MCF 10A (cell line): ENCODE measurements at regions not wholly inside any gene's neighbourhood (a gene's known extent, or its start where the extent isn't known, plus 50 kb on each side); places are given as distances from the start of the nearest gene placed in this dataset.

Source experiments
- BruUV-seq: library from RNA; stranded (reverse); fragments of 400-500 nt; replicated peaks from 2 replicates; lab custom pipeline; 2021; lab: Mats Ljungman, UMichigan
- CTCF ChIA-PET: fragments of 300-600 bp; sonication (Branson Sonifier 250); formaldehyde crosslinking; extraction: SDS; loops from one replicate; lab custom pipeline; 2021; ENCODE audit warnings: antibody characterized with exemption, inconsistent platforms; lab: Yijun Ruan, JAX
- POLR2A ChIA-PET: fragments of 300-600, 350-650 bp; sonication (Branson Sonifier 250); formaldehyde crosslinking; extraction: SDS; loops from one replicate; lab custom pipeline; 2020; ENCODE audit warnings: antibody characterized with exemption, inconsistent platforms; lab: Yijun Ruan, JAX
- DNase-seq: peaks from one replicate; pipeline ENCODE4 v3.0.0-alpha.2; 2018; ENCODE audit not compliant: unreplicated experiment
- H3K27ac Mint-ChIP-seq: one replicate; pipeline ENCODE4 v1.8.0; 2022; ENCODE audit warnings: mild to moderate bottlenecking, low read depth, mixed read lengths; ENCODE audit not compliant: unreplicated experiment
- H3K27me3 Mint-ChIP-seq: one replicate; pipeline ENCODE4 v1.8.0; 2022; ENCODE audit warnings: mixed read lengths; ENCODE audit not compliant: insufficient read depth, unreplicated experiment
- H3K36me3 Mint-ChIP-seq: one replicate; pipeline ENCODE4 v1.8.0; 2022; ENCODE audit warnings: mild to moderate bottlenecking, moderate library complexity, mixed read lengths; ENCODE audit not compliant: insufficient read depth, unreplicated experiment
- H3K4me1 Mint-ChIP-seq: one replicate; pipeline ENCODE4 v1.8.0; 2022; ENCODE audit warnings: mixed read lengths; ENCODE audit not compliant: insufficient read depth, unreplicated experiment
- H3K4me3 Mint-ChIP-seq: one replicate; pipeline ENCODE4 v1.8.0; 2022; ENCODE audit warnings: mild to moderate bottlenecking, moderate library complexity, mixed read lengths; ENCODE audit not compliant: unreplicated experiment
- H3K9me3 Mint-ChIP-seq: one replicate; pipeline ENCODE4 v1.8.0; 2022; ENCODE audit warnings: mixed read lengths; ENCODE audit not compliant: unreplicated experiment
- intact Hi-C: fragments of 100-400 bp; cut with micrococcal nuclease; formaldehyde crosslinking; loops from 2 replicates; pipeline ENCODE4 v1.14.1; 2022
- TF ChIP-seq, protein P1 (sequence below): fragments of 200-600 bp; IDR thresholded peaks from one replicate; pipeline ENCODE4 v1.8.0; 2022; ENCODE audit warnings: antibody characterized with exemption, mild to moderate bottlenecking; ENCODE audit not compliant: unreplicated experiment

DNA sequence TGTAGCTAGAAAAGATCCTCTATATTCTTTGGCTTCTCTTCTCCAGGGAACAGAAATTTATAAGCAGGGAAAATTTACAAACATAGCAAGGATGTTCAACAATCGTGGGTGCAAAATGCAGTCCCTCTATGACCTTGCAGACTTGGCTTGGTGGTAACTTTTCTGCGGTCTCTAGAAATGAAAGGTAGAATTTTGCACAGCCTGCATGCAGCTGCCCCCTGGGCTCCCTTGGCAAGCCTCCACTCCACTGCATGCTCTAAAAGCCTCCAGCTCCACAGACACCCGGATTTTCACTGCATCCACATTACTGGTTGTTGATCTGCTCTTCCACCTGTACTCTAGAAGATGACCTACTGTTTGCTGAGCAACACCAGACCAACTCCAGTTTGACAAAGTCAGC is 236.5 kb upstream of the EYS start:
- H3K36me3 Mint-ChIP-seq = no peaks in the 10 kb centered on the region

DNA sequence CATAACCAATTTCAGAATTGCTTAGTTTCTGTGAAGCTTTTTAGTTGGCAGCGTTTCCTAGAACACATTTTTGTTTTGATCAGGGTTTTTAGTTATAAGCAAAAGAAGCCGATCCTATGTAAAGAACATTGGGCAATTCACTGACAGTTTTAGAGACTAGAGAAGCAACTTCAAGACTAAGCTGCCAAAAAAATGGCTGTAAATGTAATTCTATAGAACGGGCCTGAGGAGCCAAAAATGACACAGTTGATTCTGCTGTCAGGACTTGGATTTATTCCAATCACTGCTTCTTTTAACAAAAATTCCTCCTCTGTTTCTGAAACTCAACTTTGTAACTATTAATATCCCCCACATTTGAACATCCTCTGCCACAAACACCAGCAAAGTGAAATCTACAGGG is 236.0 kb upstream of the EYS start:
- no peak for DNase-seq
- no peaks in the 10 kb centered on the region for H3K27me3 Mint-ChIP-seq
- ChIA-PET POLR2A (interaction anchor here (1.0 kb wide), 1 partner anchor 19 kb away, joined by 3 read pairs; no protein-coding TSS in a partner anchor), CTCF (interaction anchor here (0.7 kb wide), 1 partner anchor 11 kb away, joined by 3 read pairs; no protein-coding TSS in a partner anchor)
- no peak overlapping the region for H3K27ac Mint-ChIP-seq
- no peaks in the 10 kb centered on the region for H3K9me3 Mint-ChIP-seq
- H3K4me1 Mint-ChIP-seq = no peaks in the 10 kb centered on the region
- BruUV-seq = no TSS peak
- TF ChIP-seq, protein P1, sequence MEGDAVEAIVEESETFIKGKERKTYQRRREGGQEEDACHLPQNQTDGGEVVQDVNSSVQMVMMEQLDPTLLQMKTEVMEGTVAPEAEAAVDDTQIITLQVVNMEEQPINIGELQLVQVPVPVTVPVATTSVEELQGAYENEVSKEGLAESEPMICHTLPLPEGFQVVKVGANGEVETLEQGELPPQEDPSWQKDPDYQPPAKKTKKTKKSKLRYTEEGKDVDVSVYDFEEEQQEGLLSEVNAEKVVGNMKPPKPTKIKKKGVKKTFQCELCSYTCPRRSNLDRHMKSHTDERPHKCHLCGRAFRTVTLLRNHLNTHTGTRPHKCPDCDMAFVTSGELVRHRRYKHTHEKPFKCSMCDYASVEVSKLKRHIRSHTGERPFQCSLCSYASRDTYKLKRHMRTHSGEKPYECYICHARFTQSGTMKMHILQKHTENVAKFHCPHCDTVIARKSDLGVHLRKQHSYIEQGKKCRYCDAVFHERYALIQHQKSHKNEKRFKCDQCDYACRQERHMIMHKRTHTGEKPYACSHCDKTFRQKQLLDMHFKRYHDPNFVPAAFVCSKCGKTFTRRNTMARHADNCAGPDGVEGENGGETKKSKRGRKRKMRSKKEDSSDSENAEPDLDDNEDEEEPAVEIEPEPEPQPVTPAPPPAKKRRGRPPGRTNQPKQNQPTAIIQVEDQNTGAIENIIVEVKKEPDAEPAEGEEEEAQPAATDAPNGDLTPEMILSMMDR = no peak
- no peak overlapping the region for H3K4me3 Mint-ChIP-seq
- intact Hi-C loops = no loop called here
- H3K36me3 Mint-ChIP-seq = no peaks in the 10 kb centered on the region

More for the DNA sequence above, 236.5 kb upstream of the EYS start:
- Mint-ChIP-seq H3K27me3 (no peaks in the 10 kb centered on the region), H3K4me3 (no peak overlapping the region), H3K9me3 (no peaks in the 10 kb centered on the region), H3K4me1 (no peaks in the 10 kb centered on the region), H3K27ac (no peak overlapping the region)
- intact Hi-C loops = no loop called here
- TF ChIP-seq, protein P1 = no peak
- no peak for DNase-seq
- ChIA-PET POLR2A (interaction anchor here (1.0 kb wide), 1 partner anchor 19 kb away, joined by 3 read pairs; no protein-coding TSS in a partner anchor), CTCF (interaction anchor here (0.7 kb wide), 1 partner anchor 10 kb away, joined by 3 read pairs; no protein-coding TSS in a partner anchor)
- BruUV-seq = no TSS peak

DNA sequence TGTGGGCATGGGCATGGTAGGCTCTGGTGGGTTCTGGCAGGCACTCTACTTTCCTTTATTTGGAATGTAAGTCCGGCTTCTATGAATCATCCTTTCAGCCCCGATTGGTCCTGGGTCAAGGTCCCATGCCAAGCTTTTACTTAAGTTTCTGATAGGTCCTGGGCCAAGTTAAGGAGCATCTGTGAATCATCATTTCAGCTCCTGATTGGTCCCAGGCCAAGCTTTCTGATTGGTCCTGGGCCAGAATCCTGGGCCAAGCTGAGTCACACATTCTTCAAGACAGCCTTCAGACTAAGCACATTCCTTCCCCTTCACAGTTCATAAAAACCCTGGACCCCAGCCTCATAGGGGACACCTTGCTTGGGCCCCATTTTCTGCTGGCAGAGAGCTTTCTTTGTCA is 231.0 kb upstream of the EYS start:
- Mint-ChIP-seq H3K27me3 (no peaks in the 10 kb centered on the region), H3K4me1 (no peaks in the 10 kb centered on the region), H3K4me3 (no peak overlapping the region), H3K36me3 (no peaks in the 10 kb centered on the region), H3K9me3 (no peaks in the 10 kb centered on the region), H3K27ac (no peak overlapping the region)
- intact Hi-C loops = no loop called here
- POLR2A ChIA-PET = no interaction called here
- TF ChIP-seq, protein P1 = no peak
- BruUV-seq = no TSS peak
- CTCF ChIA-PET = interaction anchor here (0.6 kb wide), 1 partner anchor 1113 kb away, joined by 3 read pairs; no protein-coding TSS in a partner anchor
- no peak for DNase-seq

DNA sequence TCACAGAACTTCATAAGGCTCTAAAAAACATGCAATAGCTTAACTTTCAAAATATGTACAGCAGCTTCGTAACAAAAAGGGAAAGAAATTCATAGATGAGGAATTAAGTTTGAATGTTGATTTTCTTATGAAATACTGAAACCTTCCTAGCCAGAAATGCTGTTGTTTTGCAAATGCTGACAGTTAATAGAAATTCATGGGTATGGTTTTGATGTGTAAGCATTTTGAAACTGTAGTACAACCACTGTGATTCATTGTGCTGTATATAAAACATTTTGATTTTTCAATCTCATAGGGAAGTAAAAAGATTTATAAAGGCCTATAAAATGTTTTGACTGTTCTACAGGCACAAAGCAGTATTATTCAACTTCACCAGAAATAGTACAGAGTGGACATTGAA is 228.4 kb upstream of the EYS start:
- no peak overlapping the region for H3K27ac Mint-ChIP-seq
- no peaks in the 10 kb centered on the region for H3K9me3 Mint-ChIP-seq
- no peaks in the 10 kb centered on the region for H3K36me3 Mint-ChIP-seq
- H3K27me3 Mint-ChIP-seq = no peaks in the 10 kb centered on the region
- intact Hi-C loops = no loop called here
- H3K4me3 Mint-ChIP-seq = no peak overlapping the region
- TF ChIP-seq, protein P1 = no peak
- BruUV-seq = no TSS peak
- ChIA-PET POLR2A (interaction anchor here (0.7 kb wide), 1 partner anchor 730 kb away, joined by 3 read pairs; no protein-coding TSS in a partner anchor), CTCF (interaction anchor here (0.6 kb wide), 1 partner anchor 561 kb away, joined by 3 read pairs; no protein-coding TSS in a partner anchor)
- DNase-seq = no peak
- H3K4me1 Mint-ChIP-seq = no peaks in the 10 kb centered on the region
